ENCODE measurements at regions not wholly inside any gene's neighbourhood (a gene's known extent, or its start where the extent isn't known, plus 50 kb on each side); places are given as distances from the start of the nearest gene placed in this dataset.

DNA sequence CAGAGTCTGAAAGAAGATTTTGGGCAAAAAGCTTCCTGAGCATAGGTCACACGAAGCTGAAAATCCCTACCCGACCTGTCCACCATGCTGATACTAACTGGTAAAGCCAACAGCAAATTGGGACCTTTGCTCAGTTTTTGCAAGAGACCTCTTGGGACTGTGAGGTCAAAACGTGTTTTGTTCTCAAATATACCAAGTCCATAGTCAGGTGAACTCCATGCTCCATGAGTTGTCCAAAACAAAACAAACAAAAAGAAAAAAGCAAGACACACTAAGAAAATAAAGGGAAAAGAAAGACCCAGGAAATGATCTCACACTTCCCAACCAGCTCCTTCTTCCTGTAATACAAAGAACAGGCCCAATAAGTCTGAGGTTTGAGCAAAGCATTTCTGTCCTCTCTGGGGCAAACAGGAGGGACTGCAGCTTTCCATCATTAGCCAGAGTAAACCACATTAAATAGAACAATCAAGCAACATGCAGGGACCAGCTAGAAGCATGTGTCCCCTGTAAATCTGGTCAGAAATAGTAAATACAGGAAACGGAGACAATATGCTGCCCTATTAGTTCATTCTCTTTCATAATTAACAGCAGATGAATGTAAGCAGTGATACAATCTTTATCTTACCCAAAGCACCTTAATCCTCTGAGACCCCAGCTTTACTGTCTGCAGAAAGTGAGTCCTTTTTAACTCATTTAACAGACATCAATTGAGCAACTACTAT is 125.0 kb upstream of the LIPC start (continued):
- no peak for TF ChIP-seq CENPX (CRISPR knock-in tag; IDR thresholded peaks at IDR 0.05)
- TF ChIP-seq TBX3 (IDR thresholded peaks at IDR 0.05; ENCODE audit: borderline replicate concordance): no peak
- TF ChIP-seq CREM (IDR thresholded peaks at IDR 0.05): peak; percentile 20; the same call in 1 of the 2 replicates
- no peak for TF ChIP-seq CREM (CRISPR knock-in tag; IDR thresholded peaks at IDR 0.05)
- TF ChIP-seq, protein P1, sequence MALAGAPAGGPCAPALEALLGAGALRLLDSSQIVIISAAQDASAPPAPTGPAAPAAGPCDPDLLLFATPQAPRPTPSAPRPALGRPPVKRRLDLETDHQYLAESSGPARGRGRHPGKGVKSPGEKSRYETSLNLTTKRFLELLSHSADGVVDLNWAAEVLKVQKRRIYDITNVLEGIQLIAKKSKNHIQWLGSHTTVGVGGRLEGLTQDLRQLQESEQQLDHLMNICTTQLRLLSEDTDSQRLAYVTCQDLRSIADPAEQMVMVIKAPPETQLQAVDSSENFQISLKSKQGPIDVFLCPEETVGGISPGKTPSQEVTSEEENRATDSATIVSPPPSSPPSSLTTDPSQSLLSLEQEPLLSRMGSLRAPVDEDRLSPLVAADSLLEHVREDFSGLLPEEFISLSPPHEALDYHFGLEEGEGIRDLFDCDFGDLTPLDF (CRISPR knock-in tag; IDR thresholded peaks at IDR 0.05): no peak
- TF ChIP-seq, protein P2, sequence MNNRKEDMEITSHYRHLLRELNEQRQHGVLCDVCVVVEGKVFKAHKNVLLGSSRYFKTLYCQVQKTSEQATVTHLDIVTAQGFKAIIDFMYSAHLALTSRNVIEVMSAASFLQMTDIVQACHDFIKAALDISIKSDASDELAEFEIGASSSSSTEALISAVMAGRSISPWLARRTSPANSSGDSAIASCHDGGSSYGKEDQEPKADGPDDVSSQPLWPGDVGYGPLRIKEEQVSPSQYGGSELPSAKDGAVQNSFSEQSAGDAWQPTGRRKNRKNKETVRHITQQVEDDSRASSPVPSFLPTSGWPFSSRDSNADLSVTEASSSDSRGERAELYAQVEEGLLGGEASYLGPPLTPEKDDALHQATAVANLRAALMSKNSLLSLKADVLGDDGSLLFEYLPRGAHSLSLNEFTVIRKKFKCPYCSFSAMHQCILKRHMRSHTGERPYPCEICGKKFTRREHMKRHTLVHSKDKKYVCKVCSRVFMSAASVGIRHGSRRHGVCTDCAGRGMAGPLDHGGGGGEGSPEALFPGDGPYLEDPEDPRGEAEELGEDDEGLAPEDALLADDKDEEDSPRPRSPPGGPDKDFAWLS (CRISPR knock-in tag; IDR thresholded peaks at IDR 0.05; ENCODE audit: borderline replicate concordance): no peak
- TF ChIP-seq KDM1A (CRISPR knock-in tag; IDR thresholded peaks at IDR 0.05): no peak
- TF ChIP-seq ZNF709 (CRISPR knock-in tag; IDR thresholded peaks at IDR 0.05): no peak
- TF ChIP-seq NCOA2 (CRISPR knock-in tag; IDR thresholded peaks at IDR 0.05): no peak
- TF ChIP-seq ZNF235 (CRISPR knock-in tag; IDR thresholded peaks at IDR 0.05; ENCODE audit: borderline replicate concordance): no peak
- TF ChIP-seq ZNF749 (CRISPR knock-in tag; IDR thresholded peaks at IDR 0.05; ENCODE audit: borderline replicate concordance): no peak
- TF ChIP-seq, protein P3, sequence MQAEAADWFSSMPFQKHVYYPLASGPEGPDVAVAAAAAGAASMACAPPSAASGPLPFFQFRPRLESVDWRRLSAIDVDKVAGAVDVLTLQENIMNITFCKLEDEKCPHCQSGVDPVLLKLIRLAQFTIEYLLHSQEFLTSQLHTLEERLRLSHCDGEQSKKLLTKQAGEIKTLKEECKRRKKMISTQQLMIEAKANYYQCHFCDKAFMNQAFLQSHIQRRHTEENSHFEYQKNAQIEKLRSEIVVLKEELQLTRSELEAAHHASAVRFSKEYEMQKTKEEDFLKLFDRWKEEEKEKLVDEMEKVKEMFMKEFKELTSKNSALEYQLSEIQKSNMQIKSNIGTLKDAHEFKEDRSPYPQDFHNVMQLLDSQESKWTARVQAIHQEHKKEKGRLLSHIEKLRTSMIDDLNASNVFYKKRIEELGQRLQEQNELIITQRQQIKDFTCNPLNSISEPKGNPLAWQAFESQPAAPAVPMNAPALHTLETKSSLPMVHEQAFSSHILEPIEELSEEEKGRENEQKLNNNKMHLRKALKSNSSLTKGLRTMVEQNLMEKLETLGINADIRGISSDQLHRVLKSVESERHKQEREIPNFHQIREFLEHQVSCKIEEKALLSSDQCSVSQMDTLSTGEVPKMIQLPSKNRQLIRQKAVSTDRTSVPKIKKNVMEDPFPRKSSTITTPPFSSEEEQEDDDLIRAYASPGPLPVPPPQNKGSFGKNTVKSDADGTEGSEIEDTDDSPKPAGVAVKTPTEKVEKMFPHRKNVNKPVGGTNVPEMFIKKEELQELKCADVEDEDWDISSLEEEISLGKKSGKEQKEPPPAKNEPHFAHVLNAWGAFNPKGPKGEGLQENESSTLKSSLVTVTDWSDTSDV (CRISPR knock-in tag; IDR thresholded peaks at IDR 0.05): no peak
- no peak for TF ChIP-seq RFX5 (IDR thresholded peaks at IDR 0.05; ENCODE audit: low read depth, low read length)
- TF ChIP-seq KDM6A (CRISPR knock-in tag; IDR thresholded peaks at IDR 0.05; ENCODE audit: low read depth): 0 out of 2 replicates have a peak, but pooled peaks have one; percentile 41
- TF ChIP-seq THAP11 (CRISPR knock-in tag; IDR thresholded peaks at IDR 0.05): 0 out of 2 replicates have a peak, but pooled peaks have one; percentile 24
- no peak for TF ChIP-seq ZNF501 (CRISPR knock-in tag; IDR thresholded peaks at IDR 0.05)
- no peak for TF ChIP-seq ZNF567 (CRISPR knock-in tag; IDR thresholded peaks at IDR 0.05; ENCODE audit: borderline replicate concordance)
- TF ChIP-seq FOXJ3 (CRISPR knock-in tag; IDR thresholded peaks at IDR 0.05; ENCODE audit: borderline replicate concordance): no peak
- no peak for TF ChIP-seq REXO4 (CRISPR knock-in tag; IDR thresholded peaks at IDR 0.05; ENCODE audit: borderline replicate concordance)
- TF ChIP-seq TEAD3 (CRISPR knock-in tag; optimal IDR thresholded peaks at IDR 0.05; ENCODE audit: borderline replicate concordance): no peak
- no peak for TF ChIP-seq ZNF17 (CRISPR knock-in tag; IDR thresholded peaks at IDR 0.05)
- TF ChIP-seq, protein P4, sequence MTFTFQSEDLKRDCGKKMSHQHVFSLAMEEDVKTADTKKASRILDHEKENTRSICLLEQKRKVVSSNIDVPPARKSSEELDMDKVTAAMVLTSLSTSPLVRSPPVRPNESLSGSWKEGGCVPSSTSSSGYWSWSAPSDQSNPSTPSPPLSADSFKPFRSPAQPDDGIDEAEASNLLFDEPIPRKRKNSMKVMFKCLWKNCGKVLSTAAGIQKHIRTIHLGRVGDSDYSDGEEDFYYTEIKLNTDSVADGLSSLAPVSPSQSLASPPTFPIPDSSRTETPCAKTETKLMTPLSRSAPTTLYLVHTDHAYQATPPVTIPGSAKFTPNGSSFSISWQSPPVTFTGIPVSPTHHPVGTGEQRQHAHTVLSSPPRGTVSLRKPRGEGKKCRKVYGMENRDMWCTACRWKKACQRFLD (CRISPR knock-in tag; IDR thresholded peaks at IDR 0.05; ENCODE audit: borderline replicate concordance): no peak
- no peak for TF ChIP-seq ZNF496 (CRISPR knock-in tag; IDR thresholded peaks at IDR 0.05; ENCODE audit: insufficient replicate concordance)
- TF ChIP-seq GPN1 (CRISPR knock-in tag; IDR thresholded peaks at IDR 0.05; ENCODE audit: borderline replicate concordance): no peak
- TF ChIP-seq MTF1 (CRISPR knock-in tag; IDR thresholded peaks at IDR 0.05): no peak
- no peak for TF ChIP-seq ZNF7 (CRISPR knock-in tag; IDR thresholded peaks at IDR 0.05)
